ENCODE measurements at regions not wholly inside any gene's neighbourhood (a gene's known extent, or its start where the extent isn't known, plus 50 kb on each side); places are given as distances from the start of the nearest gene placed in this dataset.

GRCh38 chr3:147615035-147615434 is 205.9 kb downstream of the ZIC1 start:
- TF ChIP-seq CTCF (IDR thresholded peaks at IDR 0.05; ENCODE audit: insufficient read depth, low read length, poor library complexity, severe bottlenecking) (no peak), EZH2phosphoT487 (conservative IDR thresholded peaks at IDR 0.05; ENCODE audit: low read length) (no peak)
- H4K20me1 ChIP-seq (ENCODE audit: low read depth, low read length), result no peaks in the 10 kb centered on the region
- no peaks in the 10 kb centered on the region for H3K27me3 ChIP-seq (ENCODE audit: low read length)
- no peaks in the 10 kb centered on the region for H3K36me3 ChIP-seq (ENCODE audit: low read length)
- no peak overlapping the region for H3K4me3 ChIP-seq (ENCODE audit: insufficient read depth, low read length, poor library complexity, severe bottlenecking)
- H3K9me3 ChIP-seq (ENCODE audit: insufficient read depth, low read length), result no peaks in the 10 kb centered on the region
- H3K79me2 ChIP-seq (ENCODE audit: insufficient read depth, low read length), result no peaks in the 10 kb centered on the region
- H3F3A ChIP-seq (ENCODE audit: insufficient read depth), result no peaks in the 10 kb centered on the region
- no peak overlapping the region for H2AFZ ChIP-seq (ENCODE audit: low read depth, low read length, severe bottlenecking)
- H3K4me2 ChIP-seq (ENCODE audit: low read depth, low read length, poor library complexity, severe bottlenecking), result no peak overlapping the region
- H3K27ac ChIP-seq (ENCODE audit: low read depth, low read length), result no peak overlapping the region
- H3K9ac ChIP-seq (ENCODE audit: low read length), result no peak overlapping the region
- no peaks in the 10 kb centered on the region for H3K9me2 ChIP-seq (replicated peaks; ENCODE audit: insufficient read depth, low read length)

DNA sequence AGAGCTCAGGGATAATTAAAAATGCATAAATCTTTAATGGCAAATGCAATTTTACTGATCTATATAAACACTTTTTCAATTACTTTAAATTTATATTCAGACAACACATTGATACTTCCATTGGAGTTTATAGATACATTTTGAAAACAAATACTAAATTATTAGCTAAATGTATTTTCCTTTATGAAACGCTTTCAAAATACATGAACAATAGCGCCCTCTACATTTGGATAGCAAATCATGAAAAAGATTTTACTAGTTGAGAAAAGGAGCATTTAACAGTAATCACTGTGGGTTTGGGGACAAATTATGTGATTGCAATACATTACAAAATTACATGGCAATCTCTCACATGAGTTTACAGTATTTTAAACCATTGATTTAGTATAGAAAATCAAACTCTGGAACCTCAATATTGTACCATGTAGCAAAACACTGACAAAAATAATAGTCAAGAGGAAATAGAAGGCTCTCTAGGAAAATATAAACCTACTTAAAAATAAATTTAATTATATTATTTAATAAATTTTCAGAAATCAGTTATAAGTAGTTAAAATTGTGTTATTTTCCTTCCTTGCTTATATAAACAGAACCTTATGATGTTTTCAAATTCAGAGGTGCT is 207.9 kb downstream of the ZIC1 start:
- TF ChIP-seq CTCF (IDR thresholded peaks at IDR 0.05; ENCODE audit: insufficient read depth, low read length, poor library complexity, severe bottlenecking) (peak; percentile 21), EZH2phosphoT487 (conservative IDR thresholded peaks at IDR 0.05; ENCODE audit: low read length) (no peak)
- no peaks in the 10 kb centered on the region for H3K27me3 ChIP-seq (ENCODE audit: low read length)
- no peak overlapping the region for H3K4me3 ChIP-seq (ENCODE audit: insufficient read depth, low read length, poor library complexity, severe bottlenecking)
- no peak overlapping the region for H3K4me2 ChIP-seq (ENCODE audit: low read depth, low read length, poor library complexity, severe bottlenecking)
- H3K79me2 ChIP-seq (ENCODE audit: insufficient read depth, low read length), result no peaks in the 10 kb centered on the region
- H3K9me2 ChIP-seq (replicated peaks; ENCODE audit: insufficient read depth, low read length), result no peaks in the 10 kb centered on the region
- no peaks in the 10 kb centered on the region for H4K20me1 ChIP-seq (ENCODE audit: low read depth, low read length)
- H3K27ac ChIP-seq (ENCODE audit: low read depth, low read length), result no peak overlapping the region
- H3K9ac ChIP-seq (ENCODE audit: low read length), result no peak overlapping the region
- H2AFZ ChIP-seq (ENCODE audit: low read depth, low read length, severe bottlenecking), result no peak overlapping the region
- no peaks in the 10 kb centered on the region for H3K9me3 ChIP-seq (ENCODE audit: insufficient read depth, low read length)
- H3F3A ChIP-seq (ENCODE audit: insufficient read depth), result no peaks in the 10 kb centered on the region
- no peaks in the 10 kb centered on the region for H3K36me3 ChIP-seq (ENCODE audit: low read length)

DNA sequence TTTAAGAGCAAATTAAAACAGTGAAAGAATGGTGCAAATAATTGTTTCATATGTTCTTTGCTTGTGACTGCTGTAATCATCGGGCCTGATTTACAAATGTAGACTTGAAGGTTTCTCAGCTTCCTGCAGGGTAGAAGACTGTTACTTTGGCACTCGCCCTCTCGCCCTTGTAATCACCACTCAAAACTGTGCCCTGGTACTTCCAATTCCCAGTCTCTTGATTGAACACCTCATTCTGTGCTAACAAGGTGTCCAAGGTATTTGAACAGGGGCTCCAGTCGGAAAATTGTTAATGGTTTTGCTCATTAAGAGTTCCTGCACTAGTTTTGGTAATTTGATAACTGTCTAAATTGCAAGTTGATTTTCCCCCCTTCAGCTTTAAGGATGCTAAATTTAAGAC is 209.5 kb downstream of the ZIC1 start:
- Histone ChIP-seq H3K79me2 (ENCODE audit: insufficient read depth, low read length) (no peaks in the 10 kb centered on the region), H3K27ac (ENCODE audit: low read depth, low read length) (no peak overlapping the region), H3K4me3 (ENCODE audit: insufficient read depth, low read length, poor library complexity, severe bottlenecking) (no peak overlapping the region), H3K36me3 (ENCODE audit: low read length) (no peaks in the 10 kb centered on the region), H3K9me3 (ENCODE audit: insufficient read depth, low read length) (no peaks in the 10 kb centered on the region), H3K27me3 (ENCODE audit: low read length) (no peaks in the 10 kb centered on the region), H4K20me1 (ENCODE audit: low read depth, low read length) (no peaks in the 10 kb centered on the region), H3K9me2 (replicated peaks; ENCODE audit: insufficient read depth, low read length) (no peaks in the 10 kb centered on the region), H3K9ac (ENCODE audit: low read length) (no peak overlapping the region), H3F3A (ENCODE audit: insufficient read depth) (no peaks in the 10 kb centered on the region), H2AFZ (ENCODE audit: low read depth, low read length, severe bottlenecking) (no peak overlapping the region), H3K4me2 (ENCODE audit: low read depth, low read length, poor library complexity, severe bottlenecking) (no peak overlapping the region)
- TF ChIP-seq CTCF (IDR thresholded peaks at IDR 0.05; ENCODE audit: insufficient read depth, low read length, poor library complexity, severe bottlenecking) (no peak), EZH2phosphoT487 (conservative IDR thresholded peaks at IDR 0.05; ENCODE audit: low read length) (no peak)
